Trophoblast cell (in vitro differentiated cells and primary cell): ENCODE measurements at regions not wholly inside any gene's neighbourhood (a gene's known extent, or its start where the extent isn't known, plus 50 kb on each side); places are given as distances from the start of the nearest gene placed in this dataset.

ENCODE experiments used
- DNase-seq, 2 donors: peaks; one replicate each; pipeline ENCODE4 v3.0.0-alpha.2; 2016
- H2AFZ ChIP-seq: 2 replicates; pipeline ENCODE4 v1.6.1; 2013; ENCODE audit warnings: low read length, moderate library complexity, mild to moderate bottlenecking; ENCODE audit not compliant: insufficient read depth, poor library complexity
- H2AK5ac ChIP-seq: 2 replicates; pipeline ENCODE4 v1.6.1; 2013; ENCODE audit warnings: mild to moderate bottlenecking, low read length
- H2BK120ac ChIP-seq: 2 replicates; pipeline ENCODE4 v1.6.1; 2013; ENCODE audit warnings: low read length, mild to moderate bottlenecking, moderate library complexity; ENCODE audit not compliant: insufficient read depth, poor library complexity
- H2BK12ac ChIP-seq: 2 replicates; pipeline ENCODE4 v1.6.1; 2013; ENCODE audit warnings: mild to moderate bottlenecking, low read length, moderate library complexity
- H2BK5ac ChIP-seq: 2 replicates; pipeline ENCODE4 v1.6.1; 2013; ENCODE audit warnings: low read length, low read depth, moderate library complexity, mild to moderate bottlenecking; ENCODE audit not compliant: poor library complexity
- H3K14ac ChIP-seq: 2 replicates; pipeline ENCODE4 v1.6.1; 2013; ENCODE audit warnings: mild to moderate bottlenecking, low read length
- H3K18ac ChIP-seq: 2 replicates; pipeline ENCODE4 v1.6.1; 2013; ENCODE audit warnings: mild to moderate bottlenecking, low read length
- H3K23ac ChIP-seq: 2 replicates; pipeline ENCODE4 v1.6.1; 2013; ENCODE audit warnings: low read length
- H3K27ac ChIP-seq: 2 replicates; pipeline ENCODE4 v1.5.1; 2013; ENCODE audit warnings: low read depth, mild to moderate bottlenecking, inconsistent platforms, low read length, moderate library complexity
- H3K27me3 ChIP-seq: 2 replicates; pipeline ENCODE4 v1.6.1; 2013; ENCODE audit warnings: inconsistent platforms, mild to moderate bottlenecking, low read length, moderate library complexity; ENCODE audit not compliant: insufficient read depth
- H3K36me3 ChIP-seq, 2 experiments: 1 replicate in 1 of 2; 2 replicates in 1 of 2; pipeline ENCODE4 v1.6.1; 2013; ENCODE audit warnings: low read length in 2 of 2, mild to moderate bottlenecking in 2 of 2, moderate library complexity in 1 of 2; ENCODE audit not compliant: insufficient read depth in 2 of 2, control insufficient read depth in 1 of 2
- H3K4ac ChIP-seq: 2 replicates; pipeline ENCODE4 v1.6.1; 2013; ENCODE audit warnings: low read depth, mild to moderate bottlenecking, low read length, moderate library complexity
- H3K4me1 ChIP-seq, 2 experiments: 1 replicate in 1 of 2; 2 replicates in 1 of 2; pipeline ENCODE4 v1.6.1; 2013; ENCODE audit warnings: low read length in 2 of 2, mild to moderate bottlenecking in 2 of 2, moderate library complexity in 1 of 2; ENCODE audit not compliant: insufficient read depth in 2 of 2, control insufficient read depth in 1 of 2
- H3K4me2 ChIP-seq: 2 replicates; pipeline ENCODE4 v1.6.1; 2013; ENCODE audit warnings: inconsistent platforms, mild to moderate bottlenecking, low read length, moderate library complexity
- H3K4me3 ChIP-seq: 2 replicates; pipeline ENCODE4 v1.5.1; 2013; ENCODE audit warnings: mild to moderate bottlenecking, low read depth, low read length, inconsistent platforms
- H3K79me1 ChIP-seq: one replicate; pipeline ENCODE4 v1.6.1; 2013; ENCODE audit warnings: low read length
- H3K79me2 ChIP-seq: 2 replicates; pipeline ENCODE4 v1.6.1; 2013; ENCODE audit warnings: low read length, mild to moderate bottlenecking; ENCODE audit not compliant: control insufficient read depth, insufficient read depth, poor library complexity
- H3K9ac ChIP-seq: 2 replicates; pipeline ENCODE4 v1.6.1; 2013; ENCODE audit warnings: mild to moderate bottlenecking, low read length
- H3K9me3 ChIP-seq: 2 replicates; pipeline ENCODE4 v1.6.1; 2013; ENCODE audit warnings: low read depth, mild to moderate bottlenecking, control low read depth, inconsistent platforms, low read length; ENCODE audit not compliant: insufficient read depth
- H4K12ac ChIP-seq: 2 replicates; pipeline ENCODE4 v1.6.1; 2013; ENCODE audit warnings: low read depth, mild to moderate bottlenecking, low read length, moderate library complexity
- H4K8ac ChIP-seq: 2 replicates; pipeline ENCODE4 v1.6.1; 2013; ENCODE audit warnings: low read depth, mild to moderate bottlenecking, low read length, moderate library complexity
- H4K91ac ChIP-seq: one replicate; pipeline ENCODE4 v1.6.1; 2013; ENCODE audit warnings: low read depth, mild to moderate bottlenecking, low read length, moderate library complexity
- WGBS: extraction: QIAGEN DNeasy Blood & Tissue Kit; methylation state at CpG from one replicate; pipeline ENCODE4 v1.1.7; 2013; ENCODE audit warnings: missing lambda C conversion rate; ENCODE audit not compliant: insufficient read length, insufficient coverage; ENCODE audit errors: extremely low coverage; 5-methylcytosine and 5-hydroxymethylcytosine counted together

GRCh38 chr15:25051399-25052154 is 96.8 kb downstream of the SNRPN start:
- no peak overlapping the region for H2AFZ ChIP-seq
- H4K12ac ChIP-seq: no peak overlapping the region
- H4K91ac ChIP-seq: no peak overlapping the region

GRCh38 chr15:25052191-25052999 is 97.6 kb downstream of the SNRPN start:
- Histone ChIP-seq H3K79me1 (no peaks in the 10 kb centered on the region), H4K8ac (no peak overlapping the region), H3K36me3 (peaks cover 77 to 81% of the 10 kb centered on the region in 2 experiments), H3K9me3 (peaks cover 76% of the 10 kb centered on the region), H3K27me3 (no peaks in the 10 kb centered on the region), H4K91ac (no peak overlapping the region), H3K23ac (no peak overlapping the region), H3K4ac (no peak overlapping the region), H2BK120ac (no peak overlapping the region), H3K4me2 (no peak overlapping the region), H3K79me2 (no peaks in the 10 kb centered on the region), H2AFZ (no peak overlapping the region), H3K27ac (no peak overlapping the region), H2BK5ac (no peak overlapping the region), H3K14ac (no peak overlapping the region), H4K12ac (no peak overlapping the region), H3K9ac (no peak overlapping the region), H2BK12ac (no peak overlapping the region), H3K18ac (no peak overlapping the region), H2AK5ac (no peak overlapping the region), H3K4me1 (no peaks in the 10 kb centered on the region), H3K4me3 (no peak overlapping the region)
- WGBS: no CpG with 5 or more reads among the region's 14 CpGs
- no peak for DNase-seq

More at GRCh38 chr15:25051399-25052154, 96.8 kb downstream of the SNRPN start:
- no peak overlapping the region for H2AK5ac ChIP-seq
- no peaks in the 10 kb centered on the region for H3K79me1 ChIP-seq
- H3K4me1 ChIP-seq: no peaks in the 10 kb centered on the region
- H3K27me3 ChIP-seq: no peaks in the 10 kb centered on the region
- H3K27ac ChIP-seq: no peak overlapping the region
- H2BK5ac ChIP-seq: no peak overlapping the region
- H3K36me3 ChIP-seq: peaks cover 73 to 77% of the 10 kb centered on the region in 2 experiments
- WGBS: no CpG with 5 or more reads among the region's 13 CpGs
- H3K18ac ChIP-seq: no peak overlapping the region
- H3K4me3 ChIP-seq: no peak overlapping the region
- H3K4me2 ChIP-seq: no peak overlapping the region
- no peaks in the 10 kb centered on the region for H3K79me2 ChIP-seq
- no peak overlapping the region for H3K14ac ChIP-seq
- no peak overlapping the region for H3K9ac ChIP-seq
- no peak overlapping the region for H2BK120ac ChIP-seq
- no peak for DNase-seq
- H4K8ac ChIP-seq: no peak overlapping the region
- no peak overlapping the region for H2BK12ac ChIP-seq
- peaks cover 70% of the 10 kb centered on the region for H3K9me3 ChIP-seq
- no peak overlapping the region for H3K4ac ChIP-seq
- H3K23ac ChIP-seq: no peak overlapping the region

GRCh38 chr15:25053000-25053815 is 98.4 kb downstream of the SNRPN start:
- Histone ChIP-seq H3K9ac (no peak overlapping the region), H3K27me3 (no peaks in the 10 kb centered on the region), H2BK120ac (no peak overlapping the region), H4K91ac (no peak overlapping the region), H3K4me1 (no peaks in the 10 kb centered on the region), H3K9me3 (peaks cover 84% of the 10 kb centered on the region), H3K4me2 (no peak overlapping the region), H4K12ac (no peak overlapping the region), H3K79me1 (no peaks in the 10 kb centered on the region), H3K14ac (no peak overlapping the region), H2BK12ac (no peak overlapping the region), H4K8ac (no peak overlapping the region), H3K79me2 (no peaks in the 10 kb centered on the region), H3K4me3 (peak overlapping the region; percentile 23), H3K4ac (no peak overlapping the region), H2BK5ac (no peak overlapping the region), H3K23ac (no peak overlapping the region), H3K36me3 (peaks cover 84 to 87% of the 10 kb centered on the region in 2 experiments), H3K27ac (no peak overlapping the region), H2AK5ac (no peak overlapping the region), H2AFZ (no peak overlapping the region), H3K18ac (no peak overlapping the region)
- WGBS: no CpG with 5 or more reads among the region's 20 CpGs
- no peak for DNase-seq

- WGBS: no CpG with 5 or more reads among the region's 8 CpGs
- H3K4ac ChIP-seq: no peak overlapping the region
- H3K4me3 ChIP-seq: no peak overlapping the region
- H3K36me3 ChIP-seq: peaks cover 95% of the 10 kb centered on the region in 2 experiments
- H3K27ac ChIP-seq: no peak overlapping the region
- no peak overlapping the region for H3K23ac ChIP-seq
- no peak for DNase-seq
- no peak overlapping the region for H2AK5ac ChIP-seq
- no peak overlapping the region for H4K12ac ChIP-seq
- no peak overlapping the region for H2AFZ ChIP-seq
- H4K91ac ChIP-seq: no peak overlapping the region
- no peak overlapping the region for H3K4me2 ChIP-seq
- H3K14ac ChIP-seq: no peak overlapping the region
- H4K8ac ChIP-seq: no peak overlapping the region
- no peaks in the 10 kb centered on the region for H3K4me1 ChIP-seq
- H3K9ac ChIP-seq: no peak overlapping the region
- H2BK120ac ChIP-seq: no peak overlapping the region
- no peaks in the 10 kb centered on the region for H3K79me2 ChIP-seq
- H3K79me1 ChIP-seq: no peaks in the 10 kb centered on the region
- H2BK5ac ChIP-seq: no peak overlapping the region
- H3K27me3 ChIP-seq: no peaks in the 10 kb centered on the region
- no peak overlapping the region for H3K18ac ChIP-seq
- peaks cover 94% of the 10 kb centered on the region for H3K9me3 ChIP-seq
- H2BK12ac ChIP-seq: no peak overlapping the region
These were observed 99.5 kb downstream of the SNRPN start for GRCh38 chr15:25054329-25054728.
